SK-N-SH (cell line): ENCODE measurements at regions not wholly inside any gene's neighbourhood (a gene's known extent, or its start where the extent isn't known, plus 50 kb on each side); places are given as distances from the start of the nearest gene placed in this dataset.

ENCODE experiments used
- CTCF ChIA-PET: fragments of 300-600, 350-600 bp; formaldehyde crosslinking; extraction: SDS; loops from one replicate; lab custom pipeline; 2021; lab: Yijun Ruan, JAX
- POLR2A ChIA-PET: fragments of 350-600 bp; sonication (Branson Sonifier 250); formaldehyde crosslinking; extraction: SDS; loops from one replicate; lab custom pipeline; 2020; ENCODE audit warnings: antibody characterized with exemption, inconsistent platforms; lab: Yijun Ruan, JAX
- DNase-seq: peaks from one replicate; pipeline ENCODE4 v3.0.0; 2012
- H2AFZ ChIP-seq: fragments of 200-600 bp; sonication (generic); 2 replicates; pipeline ENCODE4 v1.8.1; 2016; ENCODE audit warnings: antibody characterized with exemption, mild to moderate bottlenecking, low read depth
- H3F3A ChIP-seq: fragments of 200-600 bp; sonication (generic); replicated peaks from 2 replicates; pipeline ENCODE3; 2016; ENCODE audit warnings: antibody characterized with exemption, mild to moderate bottlenecking; ENCODE audit not compliant: insufficient read depth
- H3K27ac ChIP-seq, 2 experiments: fragments of 200-500 bp in 1 of 2; fragments of 200-600 bp in 1 of 2; sonication (Bioruptor generic) in 1 of 2; sonication (generic), shearing (Covaris generic) in 1 of 2; 2 replicates each; pipeline versions ENCODE4 v1.5.1 to v1.6.1; 2014 to 2016; ENCODE audit warnings: low read depth in 2 of 2, inconsistent platforms in 1 of 2, low read length in 1 of 2, mild to moderate bottlenecking in 1 of 2, mixed read lengths in 1 of 2
- H3K27me3 ChIP-seq: fragments of 200-600 bp; sonication (generic), shearing (Covaris generic); 2 replicates; pipeline ENCODE4 v1.6.1; 2016; ENCODE audit warnings: mixed run types; ENCODE audit not compliant: insufficient read depth
- H3K36me3 ChIP-seq, 2 experiments: fragments of 200-500 bp in 1 of 2; fragments of 200-600 bp in 1 of 2; sonication (Bioruptor generic) in 1 of 2; sonication (generic) in 1 of 2; replicated peaks in 1 of 2; 2 replicates each; pipeline versions ENCODE3 to v1.5.1; 2014 to 2016; ENCODE audit warnings: low read length in 1 of 2, mild to moderate bottlenecking in 1 of 2; ENCODE audit not compliant: insufficient read depth in 2 of 2, control insufficient read depth in 1 of 2
- H3K4me1 ChIP-seq, 2 experiments: fragments of 200-500 bp in 1 of 2; fragments of 200-600 bp in 1 of 2; sonication (Bioruptor generic) in 1 of 2; sonication (generic), shearing (Covaris generic) in 1 of 2; 2 replicates each; pipeline versions ENCODE4 v1.5.1 to v1.6.1; 2014 to 2016; ENCODE audit warnings: low read depth in 1 of 2, low read length in 1 of 2, mixed run types in 1 of 2; ENCODE audit not compliant: insufficient read depth in 2 of 2, control insufficient read depth in 1 of 2
- H3K4me2 ChIP-seq: fragments of 200-600 bp; sonication (generic), shearing (Covaris generic); 2 replicates; pipeline ENCODE4 v1.6.1; 2017; ENCODE audit warnings: mixed run types
- H3K4me3 ChIP-seq, 2 experiments: fragments of 200-500 bp in 1 of 2; fragments of 200-600 bp in 1 of 2; sonication (Bioruptor generic) in 1 of 2; sonication (generic), shearing (Covaris generic) in 1 of 2; 2 replicates each; pipeline versions ENCODE4 v1.5.1 to v1.8.1; 2014 to 2016; ENCODE audit warnings: low read depth in 2 of 2, inconsistent platforms in 1 of 2, low read length in 1 of 2, mild to moderate bottlenecking in 1 of 2, mixed read lengths in 1 of 2, moderate library complexity in 1 of 2
- H3K79me2 ChIP-seq: fragments of 200-600 bp; sonication (generic); 2 replicates; pipeline ENCODE4 v1.8.1; 2017; ENCODE audit warnings: mild to moderate bottlenecking; ENCODE audit not compliant: insufficient read depth
- H3K9ac ChIP-seq: fragments of 200-600 bp; sonication (generic); 2 replicates; pipeline ENCODE4 v1.6.1; 2017; ENCODE audit warnings: mixed run types
- H3K9me2 ChIP-seq: fragments of 200-600 bp; sonication (generic); 2 replicates; pipeline ENCODE4 v1.6.1; 2017; ENCODE audit warnings: mixed run types
- H3K9me3 ChIP-seq: fragments of 200-600 bp; sonication (generic); 2 replicates; pipeline ENCODE4 v1.6.1; 2017; ENCODE audit warnings: mixed run types, mild to moderate bottlenecking, moderate library complexity
- H4K20me1 ChIP-seq: fragments of 200-600 bp; sonication (generic); 2 replicates; pipeline ENCODE4 v1.6.1; 2017; ENCODE audit warnings: mild to moderate bottlenecking, mixed run types; ENCODE audit not compliant: insufficient read depth
- CHD2 ChIP-seq: fragments of 150-350 bp; IDR thresholded peaks from 2 replicates; pipeline ENCODE4 v1.6.1; 2018; ENCODE audit warnings: low read length; ENCODE audit not compliant: partially characterized antibody
- CTCF ChIP-seq: fragments of 200-600 bp; sonication (generic); IDR thresholded peaks from 2 replicates; pipeline ENCODE4 v1.6.1; 2017; ENCODE audit warnings: antibody characterized with exemption, mild to moderate bottlenecking, moderate library complexity
- ELF1 ChIP-seq: IDR thresholded peaks from 2 replicates; pipeline ENCODE4 v1.4.0; 2012
- EP300 ChIP-seq, 2 experiments: IDR thresholded peaks; 2 replicates each; pipeline versions ENCODE4 v1.4.0 to v1.6.1; 2012; ENCODE audit warnings: borderline replicate concordance in 1 of 2, low read depth in 1 of 2, low read length in 1 of 2
- EZH2phosphoT487 ChIP-seq: fragments of 200-600 bp; sonication (generic); IDR thresholded peaks from 2 replicates; pipeline ENCODE4 v1.6.1; 2017; ENCODE audit warnings: low read depth, mixed run types, mild to moderate bottlenecking, antibody characterized with exemption, moderate library complexity, borderline replicate concordance
- FOSL2 ChIP-seq: IDR thresholded peaks from 2 replicates; pipeline ENCODE4 v1.4.0; 2012; ENCODE audit warnings: low read depth, mild to moderate bottlenecking, moderate library complexity, borderline replicate concordance
- FOXM1 ChIP-seq: IDR thresholded peaks from 2 replicates; pipeline ENCODE4 v1.4.0; 2012; ENCODE audit warnings: low read depth, mild to moderate bottlenecking
- IRF3 ChIP-seq: fragments of 150-350 bp; IDR thresholded peaks from 2 replicates; pipeline ENCODE4 v1.6.1; 2016; ENCODE audit warnings: mild to moderate bottlenecking, low read depth, low read length
- JUND ChIP-seq: IDR thresholded peaks from 2 replicates; pipeline ENCODE4 v1.4.0; 2012
- MAX ChIP-seq: IDR thresholded peaks from 2 replicates; pipeline ENCODE4 v1.4.0; 2012; ENCODE audit warnings: low read depth
- MEF2A ChIP-seq: IDR thresholded peaks from 2 replicates; pipeline ENCODE4 v1.4.0; 2012; ENCODE audit warnings: low read depth, borderline replicate concordance
- MXI1 ChIP-seq: IDR thresholded peaks from 2 replicates; pipeline ENCODE4 v1.6.1; 2012; ENCODE audit warnings: mild to moderate bottlenecking, low read depth, low read length, improper control_type of control experiment
- NRF1 ChIP-seq: IDR thresholded peaks from 2 replicates; pipeline ENCODE4 v1.6.1; 2012; ENCODE audit warnings: low read depth, mild to moderate bottlenecking, low read length
- RCOR1 ChIP-seq: fragments of 150-350 bp; IDR thresholded peaks from 2 replicates; pipeline ENCODE4 v1.6.1; 2017; ENCODE audit warnings: antibody characterized with exemption, low read length
- RFX5 ChIP-seq: IDR thresholded peaks from 2 replicates; pipeline ENCODE4 v1.6.1; 2012; ENCODE audit warnings: mild to moderate bottlenecking, improper control_type of control experiment, low read length
- SMC3 ChIP-seq: IDR thresholded peaks from 2 replicates; pipeline ENCODE4 v1.6.1; 2012; ENCODE audit warnings: low read depth, low read length, improper control_type of control experiment
- TCF12 ChIP-seq: IDR thresholded peaks from 2 replicates; pipeline ENCODE4 v1.4.0; 2012
- ZBTB33 ChIP-seq: IDR thresholded peaks from 2 replicates; pipeline ENCODE4 v1.4.0; 2012; ENCODE audit warnings: low read depth, borderline replicate concordance
- WGBS: methylation state at CpG from one replicate; pipeline ENCODE4 v1.1.6; 2017; ENCODE audit warnings: low lambda C conversion rate; 5-methylcytosine and 5-hydroxymethylcytosine counted together

- TF ChIP-seq CTCF (no peak), NRF1 (no peak), TCF12 (no peak), EZH2phosphoT487 (no peak)
Observed at GRCh38 chr3:124588794-124589193, 141.5 kb upstream of the UMPS start (continued).

- WGBS = 72% methylated on average over 2 of the region's 2 CpGs
- Histone ChIP-seq H3K4me2 (no peak overlapping the region), H3K9me2 (no peaks in the 10 kb centered on the region), H3K27ac (no peak overlapping the region), H3K9me3 (no peaks in the 10 kb centered on the region), H3K4me3 (no peak overlapping the region), H4K20me1 (no peaks in the 10 kb centered on the region), H3K36me3 (no peaks in the 10 kb centered on the region), H2AFZ (no peak overlapping the region), H3K79me2 (no peaks in the 10 kb centered on the region), H3K9ac (no peak overlapping the region), H3K27me3 (no peaks in the 10 kb centered on the region), H3F3A (no peaks in the 10 kb centered on the region), H3K4me1 (peaks cover 0 to 2% of the 10 kb centered on the region in 2 experiments; a peak in 2 of 4 replicates)
- DNase-seq = no peak
- TF ChIP-seq CTCF (no peak), JUND (no peak), CHD2 (no peak)
- POLR2A ChIA-PET = no interaction called here
- CTCF ChIA-PET = interaction anchor here (2.2 kb wide), 1 partner anchor 27 kb away, joined by 8 read pairs; no protein-coding TSS in a partner anchor
Observed at GRCh38 chr3:124591699-124592098, 138.6 kb upstream of the UMPS start.

GRCh38 chr3:124592658-124593441, 137.4 kb upstream of the UMPS start:
- Histone ChIP-seq H3K9ac (no peak overlapping the region), H3K4me3 (no peak overlapping the region), H4K20me1 (no peaks in the 10 kb centered on the region), H3K4me1 (no peaks in the 10 kb centered on the region; a peak in 2 of 4 replicates), H3K9me2 (no peaks in the 10 kb centered on the region), H3K36me3 (no peaks in the 10 kb centered on the region), H3K27ac (no peak overlapping the region), H3K27me3 (no peaks in the 10 kb centered on the region), H3K4me2 (no peak overlapping the region), H3K79me2 (no peaks in the 10 kb centered on the region), H2AFZ (no peak overlapping the region), H3K9me3 (no peaks in the 10 kb centered on the region), H3F3A (no peaks in the 10 kb centered on the region)
- ChIA-PET CTCF (interaction anchor here (2.2 kb wide), 1 partner anchor 28 kb away, joined by 8 read pairs; no protein-coding TSS in a partner anchor), POLR2A (no interaction called here)
- no peak for DNase-seq
- WGBS = 59% methylated on average over 3 of the region's 3 CpGs
- TF ChIP-seq FOSL2 = no peak
- no peak for TF ChIP-seq MEF2A
- TF ChIP-seq RFX5 = no peak
- no peak for TF ChIP-seq ELF1
- no peak for TF ChIP-seq EP300 (IDR thresholded peaks at IDR 0.05; ENCODE audit: borderline replicate concordance in 1 of 2, low read depth in 1 of 2, low read length in 1 of 2)
- TF ChIP-seq MAX = no peak
- no peak for TF ChIP-seq MXI1
- TF ChIP-seq JUND = no peak
- TF ChIP-seq RCOR1 = no peak
- no peak for TF ChIP-seq FOXM1
- no peak for TF ChIP-seq IRF3
- no peak for TF ChIP-seq SMC3
- TF ChIP-seq ZBTB33 = no peak
